Activated B cell treated with CpG ODN at 0.5 μM for 24 hours (primary cell): ENCODE measurements at regions not wholly inside any gene's neighbourhood (a gene's known extent, or its start where the extent isn't known, plus 50 kb on each side); places are given as distances from the start of the nearest gene placed in this dataset.

Source experiments
- ATAC-seq: fragments of 200-7000 bp; cut with Tn5 transposase; one replicate; pipeline ENCODE4 v1.10.0; 2021; ENCODE audit warnings: low read depth, mild to moderate bottlenecking, moderate library complexity
- CTCF ChIA-PET: fragments of 350-600 bp; sonication (Branson Sonifier 250); formaldehyde crosslinking; loops from one replicate; lab custom pipeline; 2021; ENCODE audit warnings: antibody characterized with exemption; lab: Charles Lee
- POLR2A ChIA-PET: fragments of 350-600 bp; sonication (Branson Sonifier 250); formaldehyde crosslinking; loops from one replicate; lab custom pipeline; 2021; ENCODE audit warnings: antibody characterized with exemption; lab: Charles Lee
- DNase-seq: peaks from one replicate; pipeline ENCODE4 v3.0.0; 2022
- H3K27ac Mint-ChIP-seq: one replicate; pipeline ENCODE4 v1.8.0; 2020; ENCODE audit warnings: mixed read lengths
- H3K27me3 Mint-ChIP-seq: one replicate; pipeline ENCODE4 v1.8.0; 2021; ENCODE audit warnings: mixed read lengths
- H3K36me3 Mint-ChIP-seq: one replicate; pipeline ENCODE4 v1.8.0; 2021; ENCODE audit warnings: low read depth, mixed read lengths
- H3K4me1 Mint-ChIP-seq: one replicate; pipeline ENCODE4 v1.8.0; 2021; ENCODE audit warnings: mixed read lengths
- H3K4me3 Mint-ChIP-seq: one replicate; pipeline ENCODE4 v1.8.0; 2020; ENCODE audit warnings: mild to moderate bottlenecking, mixed read lengths
- H3K9me3 Mint-ChIP-seq: one replicate; pipeline ENCODE4 v1.8.0; 2020; ENCODE audit warnings: mixed read lengths
- CTCF ChIP-seq: fragments of 200-600 bp; IDR thresholded peaks from one replicate; pipeline ENCODE4 v1.8.0; 2022; ENCODE audit warnings: antibody characterized with exemption, mild to moderate bottlenecking
- intact Hi-C: fragments of 100-400 bp; cut with micrococcal nuclease; formaldehyde crosslinking; loops from one replicate; pipeline ENCODE4 v1.15.1; 2024

- CTCF ChIA-PET = no interaction called here
- Mint-ChIP-seq H3K36me3 (no peaks in the 10 kb centered on the region), H3K9me3 (no peaks in the 10 kb centered on the region), H3K4me3 (no peak overlapping the region), H3K27me3 (peaks cover 4% of the 10 kb centered on the region), H3K27ac (no peak overlapping the region), H3K4me1 (peaks cover 19% of the 10 kb centered on the region)
- POLR2A ChIA-PET = no interaction called here
- intact Hi-C loops = no loop called here
- no peak for TF ChIP-seq CTCF
- DNase-seq = no peak
- ATAC-seq = no peak
These were observed 62.3 kb downstream of the UCHL1 start for GRCh38 chr4:41318839-41319530.

GRCh38 chr4:41319553-41319952 is 62.8 kb downstream of the UCHL1 start:
- intact Hi-C loops = no loop called here
- Mint-ChIP-seq H3K9me3 (no peaks in the 10 kb centered on the region), H3K4me3 (no peak overlapping the region), H3K4me1 (peaks cover 19% of the 10 kb centered on the region), H3K36me3 (no peaks in the 10 kb centered on the region), H3K27ac (no peak overlapping the region), H3K27me3 (peaks cover 4% of the 10 kb centered on the region)
- TF ChIP-seq CTCF = no peak
- CTCF ChIA-PET = no interaction called here
- POLR2A ChIA-PET = no interaction called here
- DNase-seq (no peak), ATAC-seq (no peak)

- Mint-ChIP-seq H3K4me3 (no peak overlapping the region), H3K27ac (no peak overlapping the region), H3K9me3 (no peaks in the 10 kb centered on the region), H3K4me1 (peaks cover 19% of the 10 kb centered on the region), H3K27me3 (peaks cover 4% of the 10 kb centered on the region), H3K36me3 (no peaks in the 10 kb centered on the region)
- DNase-seq (no peak), ATAC-seq (no peak)
- TF ChIP-seq CTCF = no peak
- intact Hi-C loops = no loop called here
- ChIA-PET POLR2A (no interaction called here), CTCF (interaction anchor here (0.6 kb wide), 1 partner anchor 62 kb away, joined by 6 read pairs; no protein-coding TSS in a partner anchor)
These were observed 63.5 kb downstream of the UCHL1 start for GRCh38 chr4:41320278-41320677.

- ChIA-PET CTCF (interaction anchor here (0.6 kb wide), 1 partner anchor 63 kb away, joined by 6 read pairs; no protein-coding TSS in a partner anchor), POLR2A (no interaction called here)
- Mint-ChIP-seq H3K36me3 (no peaks in the 10 kb centered on the region), H3K9me3 (no peaks in the 10 kb centered on the region), H3K27ac (no peak overlapping the region), H3K27me3 (peaks cover 2% of the 10 kb centered on the region), H3K4me1 (peaks cover 19% of the 10 kb centered on the region), H3K4me3 (no peak overlapping the region)
- intact Hi-C loops = no loop called here
- no peak for DNase-seq
- ATAC-seq = no peak
- no peak for TF ChIP-seq CTCF
These were observed 64.1 kb downstream of the UCHL1 start for GRCh38 chr4:41320786-41321185.

GRCh38 chr4:41321216-41321945 is 64.7 kb downstream of the UCHL1 start:
- Mint-ChIP-seq H3K9me3 (no peaks in the 10 kb centered on the region), H3K4me3 (no peak overlapping the region), H3K27ac (no peak overlapping the region), H3K4me1 (peaks cover 19% of the 10 kb centered on the region), H3K27me3 (no peaks in the 10 kb centered on the region), H3K36me3 (no peaks in the 10 kb centered on the region)
- POLR2A ChIA-PET = no interaction called here
- TF ChIP-seq CTCF = no peak
- no peak for ATAC-seq
- no peak for DNase-seq
- intact Hi-C loops = no loop called here
- CTCF ChIA-PET = no interaction called here
